SH-SY5Y (cell line): ENCODE measurements at regions not wholly inside any gene's neighbourhood (a gene's known extent, or its start where the extent isn't known, plus 50 kb on each side); places are given as distances from the start of the nearest gene placed in this dataset.

ENCODE experiments used
- GATA2 ChIP-seq: IDR thresholded peaks from 2 replicates; pipeline ENCODE4 v1.6.1; 2011; ENCODE audit warnings: mild to moderate bottlenecking, low read depth, low read length
- GATA3 ChIP-seq: IDR thresholded peaks from 2 replicates; pipeline ENCODE4 v1.6.1; 2011; ENCODE audit warnings: low read depth, mild to moderate bottlenecking, low read length, moderate library complexity

DNA sequence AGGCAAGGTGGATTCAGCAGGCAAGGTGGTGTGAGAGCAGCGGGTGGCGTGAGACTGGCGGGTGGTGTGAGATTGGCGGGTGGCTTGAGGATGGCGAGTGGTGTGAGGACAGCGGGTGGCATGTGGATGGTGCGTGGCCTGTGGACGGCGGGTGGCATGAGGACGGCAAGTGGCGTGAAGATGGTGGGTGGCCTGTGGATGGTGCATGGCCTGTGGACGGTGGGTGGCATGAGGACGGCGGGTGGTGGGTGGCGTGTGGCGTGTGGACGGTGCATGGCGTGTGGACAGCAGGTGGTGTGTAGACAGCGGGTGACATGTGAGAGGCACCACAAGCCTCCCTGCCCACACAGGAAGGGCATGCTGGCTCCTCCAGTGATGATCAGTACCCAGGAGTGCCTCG is 186.9 kb upstream of the SALL3 start:
- TF ChIP-seq GATA3 (no peak), GATA2 (no peak)
